ENCODE measurements at regions not wholly inside any gene's neighbourhood (a gene's known extent, or its start where the extent isn't known, plus 50 kb on each side); places are given as distances from the start of the nearest gene placed in this dataset.
"Not testable (repeated sequence)": the region's sequence is repeated elsewhere in the genome, so short reads cannot be mapped to it uniquely, and the experiment has no call there.

- no peak for DNase-seq
Measured at GRCh38 chr5:5783021-5783420, 360.5 kb downstream of the ICE1 start.

DNA sequence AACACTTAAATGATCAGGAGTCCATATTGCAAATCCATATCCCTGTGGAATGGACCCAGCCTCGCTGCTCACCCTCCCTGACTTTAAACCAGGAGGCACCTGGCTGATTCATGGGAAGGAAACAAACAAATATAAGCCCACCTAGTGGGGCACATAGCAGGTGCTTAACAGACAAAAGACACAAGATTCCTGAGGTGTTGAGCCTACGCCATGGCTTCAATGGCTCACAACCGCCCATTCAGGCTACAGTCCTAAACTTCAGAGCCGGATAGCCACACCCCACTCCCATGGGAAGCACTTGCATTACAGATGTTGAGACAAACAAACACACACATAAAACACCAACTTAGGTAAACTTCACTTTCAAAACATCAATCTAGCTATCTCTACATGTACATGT is 359.9 kb downstream of the ICE1 start:
- DNase-seq = no peak

- no peak for DNase-seq
Measured at GRCh38 chr5:5781335-5781734, 358.9 kb downstream of the ICE1 start.

- no peak for DNase-seq
Measured at GRCh38 chr5:5780253-5780652, 357.8 kb downstream of the ICE1 start.

DNA sequence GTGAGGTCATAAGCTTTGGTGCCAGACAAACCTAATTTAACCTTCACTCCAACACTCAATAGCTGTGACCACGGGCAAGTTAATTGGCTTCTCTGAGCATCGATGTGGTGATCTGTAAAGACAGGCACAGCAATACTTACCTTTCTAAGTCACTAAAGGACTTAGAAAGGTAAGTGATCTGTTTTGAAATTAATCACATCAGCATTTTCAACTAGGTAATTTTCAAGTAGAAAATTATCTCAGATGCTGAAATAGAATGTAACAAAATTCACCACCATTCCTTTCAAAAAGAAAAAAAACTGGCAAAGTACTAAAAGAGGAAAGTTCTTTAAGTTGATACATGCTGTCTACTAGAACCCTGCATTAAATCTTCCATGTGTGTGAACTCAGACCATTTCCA is 354.5 kb downstream of the ICE1 start:
- no peak for DNase-seq

- DNase-seq = no peak
Measured at GRCh38 chr5:5772202-5772601, 349.7 kb downstream of the ICE1 start.

GRCh38 chr5:5770825-5771224 is 348.3 kb downstream of the ICE1 start:
- no peak for DNase-seq

DNA sequence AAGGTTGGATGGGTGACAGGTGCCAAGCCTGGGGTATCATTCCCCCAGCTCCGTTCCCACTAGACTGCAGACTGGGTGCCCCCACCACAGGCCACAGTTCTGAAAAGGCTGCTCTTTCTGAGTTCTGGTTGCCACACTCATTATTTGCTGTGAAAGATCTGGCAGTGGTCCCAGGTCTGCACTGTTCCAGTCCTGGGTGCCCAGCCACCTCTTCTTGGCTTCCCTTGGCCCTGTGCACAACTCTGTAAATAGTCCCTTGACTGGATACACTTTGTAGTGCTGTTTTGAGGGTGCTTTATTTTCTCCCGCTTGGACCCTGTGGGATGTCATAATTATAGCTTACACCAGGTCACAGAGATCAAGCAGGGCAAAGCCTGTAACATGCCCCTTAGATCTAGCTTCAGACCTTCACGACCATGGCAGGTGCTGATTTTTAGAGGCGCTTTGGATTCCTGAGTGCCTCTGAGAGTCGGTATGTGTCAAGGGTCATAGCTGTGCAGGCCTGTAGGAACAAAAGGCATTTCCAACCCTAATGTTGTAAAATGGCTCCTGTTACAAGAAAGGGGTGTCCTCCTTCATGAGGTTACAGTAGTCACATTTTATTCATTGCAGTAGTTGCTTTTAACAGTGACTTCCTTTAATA is 344.9 kb downstream of the ICE1 start:
- peak in 1 of 2 donors; percentile 9 for DNase-seq

- no peak for DNase-seq
Measured at GRCh38 chr5:5765066-5765850, 342.8 kb downstream of the ICE1 start.

DNA sequence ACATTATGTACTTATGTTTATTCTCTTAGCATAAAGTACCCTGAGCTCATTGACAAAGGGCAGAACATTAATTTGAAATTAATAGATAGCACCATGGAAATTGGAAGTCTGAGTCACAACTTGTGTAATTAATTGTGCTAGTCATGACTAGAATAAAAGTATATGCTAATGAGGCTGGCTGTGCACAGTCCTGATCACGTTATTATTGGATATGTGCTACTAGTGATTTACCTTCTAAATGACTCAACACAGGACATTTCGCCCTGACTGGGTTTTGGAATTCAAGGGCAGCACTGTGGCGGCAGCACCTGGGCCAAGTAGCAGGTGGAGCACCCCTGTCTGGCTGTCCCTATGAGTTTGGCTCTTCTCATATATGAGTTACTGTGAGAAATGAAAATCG is 341.8 kb downstream of the ICE1 start:
- DNase-seq = no peak

GRCh38 chr5:5756762-5757161 is 334.3 kb downstream of the ICE1 start:
- DNase-seq = no peak

- no peak for DNase-seq
Measured at GRCh38 chr5:5755888-5756287, 333.4 kb downstream of the ICE1 start.

DNA sequence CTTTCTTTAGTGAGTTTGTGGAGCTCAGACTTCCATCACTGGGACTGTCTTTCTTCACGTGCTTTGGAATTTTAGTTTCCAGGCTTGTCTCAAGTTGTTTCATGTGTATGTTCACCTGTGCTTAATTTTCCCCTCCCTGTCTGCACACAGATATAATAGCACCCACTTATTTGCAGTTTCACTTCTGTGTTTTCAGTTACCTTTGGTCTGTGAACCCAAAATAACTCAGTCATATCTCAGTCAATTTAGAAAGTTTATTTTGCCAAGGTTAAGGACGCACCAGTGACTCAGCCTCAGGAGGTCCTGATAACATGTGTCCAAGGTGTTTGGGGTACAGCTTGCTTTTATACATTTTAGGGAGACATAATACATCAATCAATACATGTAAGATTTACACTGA is 330.4 kb downstream of the ICE1 start:
- no peak for DNase-seq

DNA sequence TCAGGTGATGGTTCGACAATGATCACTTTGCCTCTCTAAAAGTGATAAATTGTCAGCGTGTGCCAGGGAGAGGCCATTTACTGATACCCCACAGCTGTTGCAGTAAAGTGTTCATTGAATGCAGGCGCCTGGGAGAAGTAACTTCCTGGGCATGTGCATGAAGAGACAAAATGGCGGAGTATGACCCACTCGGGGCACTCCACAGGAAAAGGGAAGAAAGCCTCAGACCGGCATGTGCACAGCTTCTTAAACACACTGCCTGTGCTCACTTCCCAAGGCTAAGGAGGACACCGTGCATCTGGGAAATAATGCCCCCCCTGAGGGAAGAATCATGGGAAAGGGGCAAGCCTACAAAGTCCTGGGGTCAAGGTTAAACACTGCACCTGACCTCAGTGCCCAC is 329.5 kb downstream of the ICE1 start:
- no peak for DNase-seq

DNA sequence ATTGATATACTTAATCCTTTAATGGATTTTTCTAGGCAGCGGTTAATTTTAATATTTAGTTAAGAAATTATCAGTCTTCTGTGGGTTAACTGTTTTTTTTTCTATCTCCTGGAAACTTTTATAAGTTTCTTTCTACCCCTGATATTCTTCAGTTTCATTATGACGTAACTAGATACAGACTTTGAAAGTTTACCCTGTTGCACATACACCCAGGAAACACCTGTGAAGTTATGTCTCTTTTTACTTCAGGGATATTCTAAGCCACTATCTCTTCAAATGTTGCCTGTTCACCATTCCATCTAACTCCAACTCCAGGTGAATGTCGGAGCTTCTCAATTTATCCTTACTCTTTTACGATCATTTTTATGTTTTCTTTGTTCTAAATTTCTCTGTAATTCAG is 329.0 kb downstream of the ICE1 start:
- DNase-seq = no peak

DNA sequence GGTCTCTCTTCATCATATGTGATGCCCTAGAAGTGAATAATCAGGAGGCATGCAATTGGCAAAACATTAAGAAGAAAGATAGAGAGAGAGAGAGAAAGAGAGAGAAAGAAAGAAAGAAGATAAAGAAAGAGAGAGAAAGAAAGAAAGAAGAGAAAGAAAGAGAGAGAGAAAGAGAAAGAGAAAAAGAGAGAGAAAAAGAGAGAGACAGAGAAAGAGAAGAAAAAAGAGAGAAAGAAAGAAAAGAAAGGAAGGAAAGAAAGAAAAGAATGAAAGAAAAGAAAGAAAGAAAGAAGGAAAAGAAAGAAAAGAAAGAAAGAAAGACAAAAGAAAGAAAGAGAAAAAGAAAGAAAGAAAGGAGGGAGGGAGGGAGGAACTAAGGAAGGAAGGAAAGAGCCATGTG is 318.9 kb downstream of the ICE1 start:
- no peak for DNase-seq

GRCh38 chr5:5739490-5739945 is 317.0 kb downstream of the ICE1 start:
- no peak for DNase-seq

DNA sequence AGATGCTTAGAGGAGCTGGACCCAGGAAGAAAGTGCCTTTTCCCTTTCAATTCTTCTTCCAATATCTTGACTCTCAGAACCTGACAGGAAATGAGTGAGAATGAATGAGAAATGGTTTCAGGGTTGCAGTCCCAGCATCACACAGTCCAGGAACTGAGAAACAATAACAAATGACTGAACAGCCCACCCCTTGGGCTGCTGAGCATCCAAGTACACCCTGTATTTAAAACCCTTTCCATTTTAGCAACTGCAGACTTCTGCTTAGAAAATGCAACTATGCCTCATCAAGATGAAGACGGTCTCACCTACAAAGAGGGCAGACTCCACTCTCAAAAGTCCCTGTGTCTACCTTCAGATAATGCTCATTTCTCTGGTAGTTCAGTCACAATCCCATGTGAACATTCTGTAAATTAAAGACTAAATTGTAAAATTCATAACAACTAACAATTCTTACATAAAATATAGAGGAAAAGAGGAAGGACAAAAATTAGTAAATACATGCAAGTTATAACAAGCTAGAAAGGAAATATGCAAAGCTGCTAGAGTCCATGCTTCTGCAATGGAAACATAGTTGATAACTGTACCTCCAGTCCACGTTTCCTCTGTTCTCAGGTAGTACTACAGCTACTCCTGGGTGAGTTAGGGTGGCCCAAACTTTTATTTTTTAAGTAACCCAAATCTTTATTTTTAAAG is 316.5 kb downstream of the ICE1 start:
- DNase-seq = no peak

DNA sequence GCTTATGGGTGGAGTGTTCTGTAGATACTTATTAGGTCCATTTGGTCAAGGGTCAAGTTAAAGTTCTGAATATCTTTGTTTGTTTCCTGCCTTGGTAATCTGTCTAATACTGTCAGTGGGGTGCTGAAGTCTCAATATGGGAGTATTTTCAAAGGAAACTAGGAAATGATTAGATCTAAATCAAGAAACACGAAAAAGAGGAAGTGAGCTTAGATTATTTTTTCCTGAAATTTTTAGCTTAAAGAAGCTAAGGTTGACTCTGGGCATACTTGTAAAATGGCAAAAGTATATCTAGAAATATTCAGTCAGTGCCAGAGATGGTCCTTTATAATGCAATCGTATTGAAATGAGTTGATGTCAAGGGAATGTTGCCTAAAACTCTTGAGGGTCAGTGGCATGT is 313.5 kb downstream of the ICE1 start:
- no peak for DNase-seq

DNA sequence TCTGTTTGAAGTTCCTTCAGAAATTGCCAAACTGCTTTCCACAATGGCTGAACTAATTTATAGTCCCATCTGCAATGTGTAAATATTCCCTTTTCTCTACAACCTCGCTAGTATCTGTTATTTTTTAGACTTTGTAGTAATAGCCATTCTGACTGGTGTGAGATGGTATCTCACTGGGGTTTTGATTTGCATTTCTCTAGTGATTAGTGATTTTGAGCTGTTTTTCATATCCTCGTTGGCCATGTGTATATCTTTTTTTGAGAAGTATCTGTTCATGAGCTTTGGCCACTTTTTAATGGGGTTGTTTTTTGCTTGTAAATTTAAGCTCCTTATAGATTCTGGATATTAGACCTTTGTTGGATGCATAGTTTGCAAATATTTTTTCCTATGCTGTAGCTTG is 310.6 kb downstream of the ICE1 start:
- not testable (repeated sequence) for DNase-seq

DNA sequence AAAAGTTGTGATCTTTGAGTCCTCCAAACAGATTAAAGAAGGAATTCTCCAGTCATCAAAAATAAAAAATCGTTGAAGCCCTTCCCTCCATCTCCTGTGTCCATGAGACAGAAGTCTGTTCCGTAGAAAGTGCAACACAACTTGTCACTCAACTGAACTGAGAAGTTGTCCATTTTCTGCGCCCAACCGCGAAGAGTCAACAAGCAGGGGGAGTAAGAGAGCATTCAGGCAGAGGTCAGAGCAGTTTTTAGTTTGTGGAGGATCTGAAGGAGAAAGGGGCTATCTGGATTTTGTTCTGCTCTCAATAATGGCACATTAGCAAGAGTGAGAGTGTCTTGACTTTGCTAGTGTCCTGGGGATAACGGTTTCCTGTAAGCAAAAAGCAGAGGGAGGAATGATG is 303.9 kb downstream of the ICE1 start:
- no peak for DNase-seq

DNA sequence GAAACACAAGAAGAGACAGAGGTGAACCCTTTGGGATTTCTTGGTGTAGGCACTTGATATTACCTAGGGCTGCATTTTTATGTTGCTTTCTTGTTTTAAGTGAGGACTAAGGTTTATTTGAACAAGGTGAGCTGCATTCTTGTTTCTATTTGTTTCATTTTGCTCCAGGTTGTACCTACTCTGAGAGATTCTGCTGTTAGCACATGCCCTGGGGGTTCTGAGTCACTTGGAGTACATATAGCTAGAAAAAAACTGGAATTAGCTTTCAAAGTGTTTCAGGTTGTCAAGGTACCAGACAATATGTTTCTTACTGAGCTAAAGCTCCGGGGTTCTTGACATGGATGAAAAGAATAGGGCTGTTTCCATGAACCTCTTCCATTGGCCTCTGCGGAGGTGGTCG is 299.4 kb downstream of the ICE1 start:
- DNase-seq = no peak

DNA sequence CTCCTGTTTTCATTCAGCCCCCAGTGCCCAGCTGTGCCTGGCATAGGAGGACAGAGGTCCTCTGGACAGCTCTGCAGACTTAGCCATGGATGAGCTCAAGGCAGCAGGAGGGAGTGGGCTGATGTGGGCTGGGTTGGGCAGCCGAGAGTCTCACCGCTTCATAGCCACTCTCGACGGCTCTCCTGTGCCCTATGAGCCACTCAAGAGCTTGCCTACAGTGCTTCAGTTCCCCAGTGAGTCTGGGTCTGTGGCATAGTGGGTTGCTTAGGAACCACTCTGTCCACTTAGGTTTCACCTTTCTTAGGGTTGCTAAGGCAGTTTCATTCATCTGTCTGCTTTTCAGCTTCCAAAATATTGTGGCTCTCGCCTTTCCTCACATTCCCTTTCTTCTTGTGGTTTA is 296.8 kb downstream of the ICE1 start:
- DNase-seq = no peak

DNA sequence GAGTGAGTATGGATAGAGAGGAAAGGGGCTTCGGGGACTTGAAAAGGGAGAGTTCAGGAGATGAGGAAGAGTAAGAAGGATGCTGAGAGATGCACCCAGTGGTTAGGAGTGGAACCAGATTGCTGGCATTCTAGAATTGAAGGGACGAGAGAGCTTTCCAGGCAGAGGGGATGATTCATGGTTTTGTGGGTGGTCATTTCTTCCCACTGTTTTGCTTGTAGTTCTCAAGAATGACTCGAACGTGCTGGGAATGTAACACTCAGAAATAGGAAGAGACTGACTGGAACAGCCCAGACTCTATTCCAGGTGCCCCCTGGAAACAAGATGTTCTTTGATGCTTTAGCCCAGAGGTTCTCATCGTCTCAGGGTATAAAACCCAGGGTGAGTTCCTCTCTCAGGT is 294.2 kb downstream of the ICE1 start:
- peak in 1 of 2 donors; percentile 12 for DNase-seq
